ENCODE measurements at regions not wholly inside any gene's neighbourhood (a gene's known extent, or its start where the extent isn't known, plus 50 kb on each side); places are given as distances from the start of the nearest gene placed in this dataset.

DNA sequence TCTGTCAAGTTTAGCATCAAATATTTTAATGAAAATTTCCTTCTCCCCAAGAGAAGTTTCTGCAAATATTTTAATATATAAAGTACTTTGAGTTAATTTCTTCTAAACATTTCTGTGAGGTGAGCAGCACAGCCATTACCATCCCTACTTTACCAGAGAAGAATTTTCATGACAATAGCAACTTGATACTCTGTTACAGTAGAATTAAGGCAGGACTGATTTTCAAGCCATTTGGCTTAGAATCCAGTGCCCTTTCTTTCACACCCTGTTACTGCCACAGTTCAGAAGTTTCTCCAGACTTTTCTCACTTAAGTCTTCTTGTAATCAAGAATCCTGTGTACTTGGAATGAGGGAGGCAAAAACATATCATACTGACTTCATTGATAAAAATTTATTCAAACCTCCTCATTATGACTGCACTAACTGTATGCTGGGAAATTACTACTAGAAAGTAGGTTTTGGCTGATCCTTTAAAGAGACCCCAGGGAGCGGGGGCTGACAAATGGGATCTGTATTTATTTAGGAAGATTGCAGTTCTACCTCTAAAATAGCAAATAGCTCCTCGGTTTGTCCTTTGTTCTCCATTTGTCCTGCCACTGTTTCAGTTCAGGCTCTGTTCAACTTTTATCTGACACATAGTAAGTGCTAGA is 557.0 kb upstream of the SGO1 start:
- TF ChIP-seq, protein P1, sequence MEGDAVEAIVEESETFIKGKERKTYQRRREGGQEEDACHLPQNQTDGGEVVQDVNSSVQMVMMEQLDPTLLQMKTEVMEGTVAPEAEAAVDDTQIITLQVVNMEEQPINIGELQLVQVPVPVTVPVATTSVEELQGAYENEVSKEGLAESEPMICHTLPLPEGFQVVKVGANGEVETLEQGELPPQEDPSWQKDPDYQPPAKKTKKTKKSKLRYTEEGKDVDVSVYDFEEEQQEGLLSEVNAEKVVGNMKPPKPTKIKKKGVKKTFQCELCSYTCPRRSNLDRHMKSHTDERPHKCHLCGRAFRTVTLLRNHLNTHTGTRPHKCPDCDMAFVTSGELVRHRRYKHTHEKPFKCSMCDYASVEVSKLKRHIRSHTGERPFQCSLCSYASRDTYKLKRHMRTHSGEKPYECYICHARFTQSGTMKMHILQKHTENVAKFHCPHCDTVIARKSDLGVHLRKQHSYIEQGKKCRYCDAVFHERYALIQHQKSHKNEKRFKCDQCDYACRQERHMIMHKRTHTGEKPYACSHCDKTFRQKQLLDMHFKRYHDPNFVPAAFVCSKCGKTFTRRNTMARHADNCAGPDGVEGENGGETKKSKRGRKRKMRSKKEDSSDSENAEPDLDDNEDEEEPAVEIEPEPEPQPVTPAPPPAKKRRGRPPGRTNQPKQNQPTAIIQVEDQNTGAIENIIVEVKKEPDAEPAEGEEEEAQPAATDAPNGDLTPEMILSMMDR (conservative IDR thresholded peaks at IDR 0.05) = no peak
- TF ChIP-seq ZFX (IDR thresholded peaks at IDR 0.05) = no peak

All from C4-2B (cell line).